ENCODE measurements at regions not wholly inside any gene's neighbourhood (a gene's known extent, or its start where the extent isn't known, plus 50 kb on each side); places are given as distances from the start of the nearest gene placed in this dataset.
"Not testable (repeated sequence)": the region's sequence is repeated elsewhere in the genome, so short reads cannot be mapped to it uniquely, and the experiment has no call there.

GRCh38 chr3:61445924-61446323 lies 115.4 kb upstream of the PTPRG start:
- DNase-seq, result no peak

DNA sequence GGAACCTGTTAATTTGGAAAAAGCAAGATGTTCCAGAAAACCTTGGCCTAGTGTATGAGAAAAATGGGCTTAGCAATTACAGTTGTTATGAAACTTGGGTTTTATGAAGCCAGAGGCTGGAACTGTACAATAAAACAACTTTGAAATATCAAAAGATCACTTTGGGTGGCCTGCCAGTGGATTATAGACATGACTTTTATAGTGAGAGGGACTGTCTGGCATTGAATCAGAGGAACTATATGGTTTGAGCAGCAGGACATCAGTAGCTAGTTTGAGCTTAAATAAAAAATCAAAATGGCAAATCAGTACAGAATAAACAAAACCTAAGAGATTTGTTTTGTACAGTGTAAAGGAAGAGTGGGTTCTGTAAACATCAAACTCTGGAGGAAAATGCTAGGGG lies 115.0 kb upstream of the PTPRG start:
- DNase-seq, result no peak

DNA sequence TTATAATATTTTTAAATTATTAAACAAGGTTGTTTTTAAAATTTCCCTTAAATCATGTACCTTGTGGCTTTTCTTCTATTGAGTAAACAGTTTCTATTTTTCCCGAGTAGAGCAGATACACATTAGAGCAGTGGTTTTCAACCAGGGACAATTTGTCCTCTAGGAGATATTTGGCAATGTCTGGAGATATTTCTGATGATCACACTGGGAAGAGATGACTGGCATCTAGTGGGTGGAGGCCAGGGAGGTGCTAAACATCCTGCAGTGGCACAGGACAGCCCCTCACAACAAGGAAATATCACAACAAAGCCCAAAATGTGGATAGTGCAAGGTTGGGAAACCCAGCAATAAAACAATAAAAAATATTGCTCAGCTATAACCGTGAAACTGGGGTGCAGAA lies 113.0 kb upstream of the PTPRG start:
- no peak for DNase-seq

DNA sequence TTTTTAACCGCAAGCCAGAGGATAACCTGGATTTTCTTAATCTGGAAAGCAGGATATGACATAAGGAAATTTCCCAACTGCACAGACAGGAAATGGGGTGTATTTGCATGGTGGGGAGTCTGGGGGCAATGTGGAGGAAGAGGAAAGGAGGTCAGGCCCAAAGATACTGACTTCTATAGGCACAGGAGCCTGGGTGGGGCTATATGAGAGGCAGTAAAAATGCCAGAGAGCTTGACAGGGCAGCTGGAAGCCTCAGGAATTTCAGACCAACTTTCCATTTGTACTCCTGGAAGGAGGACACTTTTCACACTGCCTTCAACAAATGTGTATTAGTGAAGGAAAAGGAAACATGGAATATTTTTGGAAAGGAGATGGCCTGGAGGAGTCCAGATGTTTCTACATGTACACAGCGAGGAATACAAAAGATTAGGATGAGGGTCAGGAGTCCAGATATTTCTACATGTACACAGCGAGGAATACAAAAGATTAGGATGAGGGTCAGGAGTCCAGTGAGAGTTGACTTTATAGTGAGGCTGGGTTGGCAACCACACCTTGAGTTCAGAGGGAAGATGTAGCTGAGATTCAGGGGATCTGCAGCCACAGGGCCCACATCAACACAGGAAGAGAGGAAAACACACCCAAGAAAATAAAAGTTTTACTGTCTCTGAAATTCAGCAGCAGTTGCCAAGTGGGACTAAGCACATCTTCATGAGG lies 111.9 kb upstream of the PTPRG start:
- DNase-seq, result no peak

- DNase-seq, result no peak
Measured at GRCh38 chr3:61450866-61451265, 110.5 kb upstream of the PTPRG start.

DNA sequence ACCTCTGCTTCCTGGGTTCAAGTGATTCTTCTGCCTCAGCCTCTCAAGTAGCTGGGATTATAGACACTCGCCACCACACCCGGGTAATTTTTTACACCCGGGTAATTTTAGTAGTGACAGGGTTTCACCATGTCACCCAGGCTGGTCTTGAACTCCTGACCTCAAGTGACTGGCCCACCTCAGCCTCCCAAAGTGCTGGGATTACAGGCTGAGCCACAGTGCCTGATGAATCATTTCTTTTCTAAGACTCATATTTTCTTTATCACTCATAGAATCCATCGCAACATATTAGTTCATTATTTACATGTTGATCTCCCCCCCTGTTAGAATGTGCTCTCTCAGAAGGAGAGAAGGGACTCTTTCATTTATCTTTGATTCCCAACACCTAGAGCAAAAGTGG lies 109.5 kb upstream of the PTPRG start:
- no peak for DNase-seq

- no peak for DNase-seq
Measured at GRCh38 chr3:61452535-61453090, 108.8 kb upstream of the PTPRG start.

DNA sequence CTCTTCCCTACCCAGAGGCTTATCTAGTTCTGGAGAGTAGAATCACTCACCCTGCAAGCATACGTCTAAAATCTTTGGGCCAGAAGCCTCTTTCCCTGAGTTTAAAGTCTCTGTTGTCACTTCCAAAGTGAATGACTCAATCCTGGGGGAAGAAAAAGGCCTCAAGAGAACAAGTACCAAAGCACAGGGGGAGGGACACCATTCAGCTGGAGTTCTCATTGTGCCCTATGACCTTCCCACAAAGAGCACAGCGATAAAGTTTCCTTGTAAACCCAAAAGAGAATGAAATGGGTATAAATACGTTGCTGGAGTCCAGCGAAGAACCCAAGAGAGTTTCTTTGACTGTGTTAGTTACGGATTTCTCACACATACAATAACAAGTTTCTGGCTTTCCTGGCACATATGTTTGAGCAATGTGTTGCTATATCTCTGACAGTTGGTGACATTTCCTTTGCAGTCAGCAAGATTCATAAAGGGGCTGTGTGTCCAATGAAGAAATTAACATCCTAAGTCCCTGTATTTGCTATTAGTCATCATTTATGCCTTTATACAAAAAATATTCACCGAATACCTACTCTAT lies 107.3 kb upstream of the PTPRG start:
- DNase-seq, result no peak

DNA sequence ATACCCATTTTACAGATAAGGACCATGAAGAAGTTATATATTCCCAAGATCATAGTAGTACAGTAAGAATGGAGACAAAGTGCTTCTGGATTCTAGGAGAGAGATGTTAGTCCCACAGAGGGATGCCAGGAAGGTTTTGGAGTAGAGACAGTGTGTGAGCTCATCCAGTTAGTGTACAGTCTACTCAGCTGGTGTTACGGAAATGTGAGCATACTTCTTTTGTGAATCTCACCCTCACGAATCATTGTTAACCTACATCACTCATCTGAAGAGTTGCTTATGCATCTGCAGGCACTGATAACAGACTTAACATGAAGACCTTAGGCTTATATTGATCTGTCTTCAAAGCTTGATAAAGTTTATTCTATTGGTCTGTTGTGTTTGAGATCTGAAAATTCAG lies 106.6 kb upstream of the PTPRG start:
- no peak for DNase-seq

GRCh38 chr3:61460636-61461035 lies 100.7 kb upstream of the PTPRG start:
- DNase-seq, result no peak

GRCh38 chr3:61463191-61463590 lies 98.2 kb upstream of the PTPRG start:
- no peak for DNase-seq

GRCh38 chr3:61464518-61465140 lies 96.7 kb upstream of the PTPRG start:
- DNase-seq, result no peak

- DNase-seq, result no peak
Measured at GRCh38 chr3:61466357-61466756, 95.0 kb upstream of the PTPRG start.

DNA sequence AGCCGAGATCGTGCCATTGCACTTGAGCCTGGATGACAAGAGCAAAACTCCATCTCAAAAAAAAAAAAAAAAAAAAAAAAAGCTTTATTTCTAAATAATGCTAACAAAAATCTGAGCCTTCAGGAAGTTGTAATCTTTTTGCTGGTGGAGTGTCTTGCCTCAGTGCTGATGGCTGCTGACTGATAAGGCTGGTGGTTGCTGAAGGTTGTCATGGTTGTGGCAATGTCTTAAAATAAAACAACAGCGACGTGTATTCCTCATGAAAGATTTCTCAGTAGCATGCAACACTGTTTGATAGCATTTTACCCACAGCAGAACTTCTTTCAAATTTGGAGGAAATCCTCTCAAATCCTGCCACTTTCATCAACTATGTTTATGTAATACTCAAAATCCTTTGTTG lies 77.4 kb upstream of the PTPRG start:
- DNase-seq, result no peak

DNA sequence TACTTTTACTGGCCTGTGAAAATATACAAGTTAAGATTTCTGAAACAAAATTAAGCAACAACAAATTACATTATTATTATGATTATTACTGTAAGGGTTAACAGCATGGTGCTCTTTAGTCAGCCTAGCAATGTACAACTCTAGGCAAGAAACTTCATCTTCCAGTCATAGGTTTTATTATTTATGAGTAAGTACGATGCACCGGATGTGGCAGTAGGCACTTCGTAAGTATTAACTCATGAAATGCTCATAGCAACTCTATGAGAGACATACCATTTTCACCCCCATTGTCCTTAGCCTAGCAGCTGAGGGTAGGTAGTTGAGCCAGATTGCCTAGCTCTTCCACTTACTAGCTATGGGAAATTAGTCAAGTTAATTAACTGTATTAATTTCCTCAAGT lies 68.0 kb upstream of the PTPRG start:
- no peak for DNase-seq

DNA sequence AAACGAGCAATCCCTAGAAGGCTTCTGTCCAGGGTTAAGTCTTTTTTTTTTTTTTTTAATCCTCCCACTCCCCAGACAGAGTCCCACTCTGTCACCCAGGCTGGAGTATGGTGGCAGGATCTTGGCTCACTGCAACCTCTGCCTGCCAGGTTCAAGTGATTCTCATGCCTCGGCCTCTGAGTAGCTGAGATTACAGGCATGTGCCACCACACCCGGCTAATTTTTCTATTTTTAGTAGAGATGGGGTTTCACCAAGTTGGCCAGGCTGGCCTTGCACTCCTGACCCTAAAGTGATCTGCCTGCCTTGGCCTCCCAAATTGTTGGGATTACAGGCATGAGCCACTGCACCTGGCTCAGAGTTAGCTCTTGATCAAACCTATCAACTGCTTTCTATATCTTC lies 67.1 kb upstream of the PTPRG start:
- DNase-seq, result not testable (repeated sequence)

DNA sequence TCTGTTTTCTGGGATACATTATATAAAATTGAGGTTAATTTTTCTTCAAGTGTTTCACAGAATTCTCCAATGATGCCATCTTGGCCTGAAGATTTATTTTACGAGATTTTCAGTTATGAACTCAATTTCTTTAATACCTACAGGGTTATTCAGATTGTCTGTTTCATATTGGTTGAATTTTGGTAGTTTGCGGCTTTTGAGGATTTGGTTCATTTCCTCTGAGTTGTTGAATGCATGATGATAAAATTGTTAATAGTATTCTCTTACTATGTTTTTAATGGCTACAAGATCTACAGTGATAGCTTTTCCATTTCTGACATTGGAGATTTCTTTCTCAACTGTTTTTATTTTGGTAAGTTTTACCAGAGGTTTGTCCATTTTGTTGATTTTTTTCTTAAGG lies 63.9 kb upstream of the PTPRG start:
- no peak for DNase-seq

DNA sequence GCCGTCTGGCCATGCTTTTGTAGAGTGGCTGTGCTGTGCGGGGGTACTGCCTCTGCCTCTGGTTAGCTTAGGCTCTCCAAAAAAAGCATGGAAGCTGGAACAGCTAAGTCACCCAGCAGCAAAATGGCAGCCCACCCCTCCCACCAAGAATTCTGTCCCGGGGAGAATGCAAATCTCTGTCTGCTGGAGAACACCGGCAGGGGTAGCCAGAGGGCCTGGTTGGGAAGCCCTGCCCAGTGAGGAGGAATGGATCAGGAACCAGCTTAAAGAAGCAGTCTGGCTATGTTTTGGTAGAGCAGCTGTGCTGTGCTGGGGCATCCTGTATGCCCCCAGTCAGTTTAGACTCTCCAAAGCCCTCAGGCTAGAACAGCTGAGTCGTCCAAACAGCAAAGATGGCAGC lies 56.2 kb upstream of the PTPRG start:
- no peak for DNase-seq

DNA sequence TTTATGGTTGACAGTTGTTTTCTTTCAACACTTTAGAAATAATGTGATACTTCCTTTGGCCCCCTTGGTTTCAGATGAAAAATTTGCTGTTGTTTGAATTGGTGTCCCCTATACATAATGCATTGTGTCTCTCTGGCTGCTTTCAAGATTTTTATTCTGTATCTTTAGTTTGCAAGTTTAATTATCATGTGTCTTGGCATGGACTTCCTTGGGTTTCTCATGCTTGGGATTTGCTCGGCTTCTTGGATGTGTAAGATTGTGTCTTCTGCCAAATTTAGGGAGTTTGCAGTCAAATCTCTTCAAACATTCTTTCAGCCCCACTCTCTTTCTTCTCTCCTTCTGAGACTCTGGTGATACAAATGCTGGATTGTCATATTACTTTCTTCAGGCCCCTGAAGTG lies 53.4 kb upstream of the PTPRG start:
- no peak for DNase-seq
